Kidney (tissue), 13 donors: ENCODE measurements at regions not wholly inside any gene's neighbourhood (a gene's known extent, or its start where the extent isn't known, plus 50 kb on each side); places are given as distances from the start of the nearest gene placed in this dataset.

ENCODE experiments used
- DNase-seq, 5 donors: peaks; one replicate each; pipeline ENCODE4 v3.0.0-alpha.2; 2013 to 2020
- FAIRE-seq: peaks from 2 replicates; lab custom pipeline; 2012; peaks lifted over from hg19 to GRCh38; lab: Jason Lieb, UNC
- H3K27ac ChIP-seq, 2 donors: one replicate each; pipeline ENCODE4 v1.7.0; 2013; ENCODE audit warnings: low read depth in 2 of 2, low read length in 2 of 2, inconsistent platforms in 1 of 2
- H3K27me3 ChIP-seq: one replicate; pipeline ENCODE4 v1.7.1; 2013; ENCODE audit warnings: low read length, inconsistent platforms; ENCODE audit not compliant: control insufficient read depth, insufficient read depth
- H3K36me3 ChIP-seq, 3 donors: one replicate each; pipeline versions ENCODE4 v1.7.0 to v1.7.1; 2013; ENCODE audit warnings: low read length in 3 of 3, control low read depth in 1 of 3, inconsistent platforms in 1 of 3; ENCODE audit not compliant: insufficient read depth in 3 of 3, control insufficient read depth in 2 of 3
- H3K4me1 ChIP-seq, 3 donors: one replicate each; pipeline versions ENCODE4 v1.7.0 to v1.7.1; 2013; ENCODE audit warnings: low read length in 3 of 3, inconsistent platforms in 1 of 3, low read depth in 1 of 3; ENCODE audit not compliant: control insufficient read depth in 2 of 3, insufficient read depth in 2 of 3
- H3K4me3 ChIP-seq, 3 donors: one replicate each; pipeline versions ENCODE4 v1.7.0 to v1.8.1; 2013; ENCODE audit warnings: low read length in 3 of 3, control low read depth in 1 of 3, inconsistent platforms in 1 of 3
- H3K9ac ChIP-seq, 3 donors: one replicate each; pipeline versions ENCODE4 v1.7.0 to v1.7.1; 2013; ENCODE audit warnings: low read length in 3 of 3, control low read depth in 1 of 3, inconsistent platforms in 1 of 3
- H3K9me3 ChIP-seq, 3 donors: one replicate each; pipeline versions ENCODE4 v1.7.0 to v1.7.1; 2013; ENCODE audit warnings: low read length in 3 of 3, control low read depth in 1 of 3, inconsistent platforms in 1 of 3; ENCODE audit not compliant: control insufficient read depth in 2 of 3, insufficient read depth in 1 of 3
- intact Hi-C: fragments of 100-400 bp; cut with DNase I; formaldehyde crosslinking; loops from one replicate; pipeline ENCODE4 v1.11.1; 2022
- TF ChIP-seq, protein P1 (sequence below): IDR thresholded peaks from 3 replicates; pipeline ENCODE4 v1.5.1; 2012; ENCODE audit warnings: mild to moderate bottlenecking, moderate library complexity, borderline replicate concordance; ENCODE audit not compliant: insufficient read depth; ENCODE audit errors: extremely low read depth
- donor health status: control.
- donor health status: control.
- donor health status: control.
- donor health status: control.
- donor health status: control.
- donor health status: DM: yes; HTN: yes; CAD: no.
- donor health status: Normal renal cell carcinoma (clear cell type).

DNA sequence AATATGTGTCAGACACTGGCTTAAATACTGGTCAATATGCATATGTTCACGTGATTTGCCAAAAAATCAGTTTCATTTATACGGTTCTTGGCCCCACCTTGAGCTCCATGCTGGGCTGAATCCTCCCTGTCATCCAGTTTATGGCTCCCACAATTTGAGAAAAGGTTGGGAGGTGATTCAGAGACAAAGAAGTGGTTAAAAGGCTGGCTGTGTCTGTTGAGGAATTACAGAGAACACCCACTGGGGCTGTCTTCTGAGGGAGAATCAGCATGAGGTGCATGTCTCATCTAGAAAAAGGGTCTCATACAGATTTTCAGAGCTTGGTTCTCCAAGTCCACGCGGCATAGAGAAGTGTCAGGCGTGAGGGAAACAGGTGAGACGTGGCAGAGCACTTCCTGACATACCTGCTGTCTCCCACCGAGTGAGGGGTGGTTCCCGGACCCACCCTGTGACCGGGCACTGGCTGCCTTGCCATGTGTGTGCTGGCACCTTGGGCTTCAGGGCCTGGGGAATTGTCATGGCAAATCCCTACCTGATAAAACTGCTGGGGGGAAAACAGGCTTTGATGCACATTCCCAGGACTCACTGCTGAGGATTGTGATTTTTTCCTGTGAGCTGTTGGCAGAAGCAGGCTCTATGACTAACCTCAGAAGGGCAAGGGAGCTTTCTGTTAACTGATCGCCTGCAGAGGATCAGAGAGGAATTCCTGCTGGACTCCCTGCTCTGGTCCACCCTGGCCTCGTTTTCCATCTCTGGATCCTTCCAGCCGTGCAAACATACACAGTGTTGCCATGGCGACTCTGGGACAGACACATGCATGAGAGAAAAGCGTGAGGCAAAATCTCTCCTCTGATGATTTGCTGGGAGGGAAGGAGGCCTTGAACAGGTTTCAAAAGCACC, 223.6 kb downstream of the ADAMTS15 start:
- intact Hi-C loops: no loop called here
- no peak overlapping the region for H3K27ac ChIP-seq
- TF ChIP-seq, protein P1, sequence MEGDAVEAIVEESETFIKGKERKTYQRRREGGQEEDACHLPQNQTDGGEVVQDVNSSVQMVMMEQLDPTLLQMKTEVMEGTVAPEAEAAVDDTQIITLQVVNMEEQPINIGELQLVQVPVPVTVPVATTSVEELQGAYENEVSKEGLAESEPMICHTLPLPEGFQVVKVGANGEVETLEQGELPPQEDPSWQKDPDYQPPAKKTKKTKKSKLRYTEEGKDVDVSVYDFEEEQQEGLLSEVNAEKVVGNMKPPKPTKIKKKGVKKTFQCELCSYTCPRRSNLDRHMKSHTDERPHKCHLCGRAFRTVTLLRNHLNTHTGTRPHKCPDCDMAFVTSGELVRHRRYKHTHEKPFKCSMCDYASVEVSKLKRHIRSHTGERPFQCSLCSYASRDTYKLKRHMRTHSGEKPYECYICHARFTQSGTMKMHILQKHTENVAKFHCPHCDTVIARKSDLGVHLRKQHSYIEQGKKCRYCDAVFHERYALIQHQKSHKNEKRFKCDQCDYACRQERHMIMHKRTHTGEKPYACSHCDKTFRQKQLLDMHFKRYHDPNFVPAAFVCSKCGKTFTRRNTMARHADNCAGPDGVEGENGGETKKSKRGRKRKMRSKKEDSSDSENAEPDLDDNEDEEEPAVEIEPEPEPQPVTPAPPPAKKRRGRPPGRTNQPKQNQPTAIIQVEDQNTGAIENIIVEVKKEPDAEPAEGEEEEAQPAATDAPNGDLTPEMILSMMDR: no peak
- H3K36me3 ChIP-seq: no peaks in the 10 kb centered on the region
- no peak overlapping the region for H3K9ac ChIP-seq
- H3K4me1 ChIP-seq: peaks cover 0 to 6% (median 0%) of the 10 kb centered on the region in 3 donors
- H3K9me3 ChIP-seq: no peaks in the 10 kb centered on the region
- H3K4me3 ChIP-seq: no peak overlapping the region
- no peak for FAIRE-seq
- DNase-seq: peak; percentile 79 to 95 (median 86)
- H3K27me3 ChIP-seq: no peaks in the 10 kb centered on the region

DNA sequence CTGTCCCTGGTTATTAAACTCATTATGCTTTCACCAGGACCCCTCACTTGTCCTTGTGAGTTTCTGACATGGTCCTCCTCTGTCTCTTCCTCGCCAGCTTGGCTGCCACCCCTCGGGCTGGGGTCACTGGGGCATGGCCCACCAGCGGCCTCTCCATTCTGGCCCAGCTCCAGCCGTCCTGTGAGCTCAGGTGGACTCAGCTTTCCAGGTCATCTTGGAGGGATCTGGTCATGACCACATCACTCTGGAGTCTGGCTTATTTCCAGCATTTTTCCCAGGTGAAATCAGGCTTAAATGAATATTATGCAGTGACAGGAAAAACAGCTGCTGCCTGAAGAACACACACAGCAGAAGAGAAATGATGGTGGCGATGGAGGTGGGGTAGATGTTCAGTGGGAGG, 224.5 kb downstream of the ADAMTS15 start:
- H3K27ac ChIP-seq: no peak overlapping the region
- no peak for FAIRE-seq
- TF ChIP-seq, protein P1: no peak

DNA sequence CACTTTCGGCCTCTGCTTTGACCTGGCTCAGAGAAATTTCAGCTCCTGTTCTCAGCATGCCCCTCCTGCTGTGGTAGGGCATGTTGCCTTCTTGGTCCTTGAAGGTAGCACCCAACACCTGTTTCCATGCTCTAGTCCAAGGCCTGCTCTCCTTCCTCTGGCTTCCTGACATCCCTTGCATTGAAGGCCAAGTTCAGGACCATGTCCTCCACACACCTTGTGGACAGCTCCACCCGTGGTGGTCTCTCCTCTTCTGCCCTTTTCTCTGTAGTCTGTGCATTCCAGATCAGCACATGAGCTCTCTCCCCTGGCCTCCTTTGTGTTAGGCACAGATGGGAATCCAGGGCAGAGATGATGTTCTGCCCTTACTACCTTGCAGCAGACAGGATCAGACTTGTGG, 225.3 kb downstream of the ADAMTS15 start:
- no peak for FAIRE-seq
- intact Hi-C loops: no loop called here
- H3K27ac ChIP-seq: no peak overlapping the region

More for the DNA sequence above, 224.5 kb downstream of the ADAMTS15 start:
- Histone ChIP-seq H3K36me3 (no peaks in the 10 kb centered on the region), H3K4me1 (peaks cover 0 to 6% (median 0%) of the 10 kb centered on the region in 3 donors), H3K9ac (no peak overlapping the region), H3K9me3 (no peaks in the 10 kb centered on the region), H3K27me3 (no peaks in the 10 kb centered on the region), H3K4me3 (no peak overlapping the region)
- DNase-seq: peak in 2 of 5 donors; percentile 32 to 81
- intact Hi-C loops: no loop called here

More for the DNA sequence above, 225.3 kb downstream of the ADAMTS15 start:
- no peak for DNase-seq
- peaks cover 0 to 6% (median 0%) of the 10 kb centered on the region in 3 donors for H3K4me1 ChIP-seq
- TF ChIP-seq, protein P1: no peak
- no peaks in the 10 kb centered on the region for H3K27me3 ChIP-seq
- no peak overlapping the region for H3K4me3 ChIP-seq
- no peaks in the 10 kb centered on the region for H3K36me3 ChIP-seq
- peaks cover 0 to under 1% (median 0%) of the 10 kb centered on the region in 3 donors for H3K9me3 ChIP-seq
- H3K9ac ChIP-seq: no peak overlapping the region
